Erythroblast (primary cell): ENCODE measurements at regions not wholly inside any gene's neighbourhood (a gene's known extent, or its start where the extent isn't known, plus 50 kb on each side); places are given as distances from the start of the nearest gene placed in this dataset.

ENCODE experiments used
- GATA1 ChIP-seq: IDR thresholded peaks from 2 replicates; pipeline ENCODE4 v1.6.1; 2011; ENCODE audit warnings: low read depth, mild to moderate bottlenecking, control low read depth, low read length, moderate library complexity
- POLR2A ChIP-seq: IDR thresholded peaks from 2 replicates; pipeline ENCODE4 v1.6.1; 2011; ENCODE audit warnings: mild to moderate bottlenecking, low read length

- TF ChIP-seq POLR2A = no peak
- no peak for TF ChIP-seq GATA1
These were observed 66.2 kb upstream of the ZC3H12C start for GRCh38 chr11:110026858-110027626.
